T-cell (primary cell): ENCODE measurements at regions not wholly inside any gene's neighbourhood (a gene's known extent, or its start where the extent isn't known, plus 50 kb on each side); places are given as distances from the start of the nearest gene placed in this dataset.

Source experiments
- ATAC-seq, 4 experiments: fragments of 200-7000 bp in 3 of 4; fragments of 150-1000 bp in 1 of 4; cut with Tn5 transposase; replicated peaks in 1 of 4; 1 replicate in 3 of 4; 2 replicates in 1 of 4; pipeline ENCODE4 v1.10.0; 2021; ENCODE audit warnings: moderate library complexity in 3 of 4, mild to moderate bottlenecking in 2 of 4, moderate number of reproducible peaks in 1 of 4
- CTCF ChIA-PET, 2 donors: fragments of 300-600 bp; sonication (Branson Sonifier 250); formaldehyde crosslinking; loops; one replicate each; lab custom pipeline; 2022; ENCODE audit warnings: antibody characterized with exemption in 2 of 2; lab: Charles Lee
- POLR2A ChIA-PET, 2 donors: fragments of 300-600 bp; sonication (Branson Sonifier 250); formaldehyde crosslinking; loops; one replicate each; lab custom pipeline; 2022; ENCODE audit warnings: antibody characterized with exemption in 2 of 2; lab: Charles Lee
- DNase-seq, 35 experiments: peaks; one replicate each; pipeline versions ENCODE4 v3.0.0 to v3.0.0-alpha.2; 2013 to 2023
- H3K27ac ChIP-seq: one replicate; pipeline ENCODE4 v1.5.1; 2013; ENCODE audit warnings: low read length
- H3K27me3 ChIP-seq, 2 experiments: replicated peaks in 1 of 2; 1 replicate in 1 of 2; 2 replicates in 1 of 2; pipeline versions ENCODE4 v1.6.1 to v1.7.0; 2013; ENCODE audit warnings: low read length in 1 of 2, mixed read lengths in 1 of 2; ENCODE audit not compliant: control insufficient read depth in 2 of 2, insufficient read depth in 2 of 2; ENCODE audit errors: extremely low read depth in 1 of 2
- H3K36me3 ChIP-seq, 2 donors: 1 replicate in 1 of 2; 2 replicates in 1 of 2; pipeline versions ENCODE4 v1.6.1 to v1.7.0; 2013; ENCODE audit warnings: low read length in 1 of 2; ENCODE audit not compliant: control insufficient read depth in 2 of 2, insufficient read depth in 1 of 2; ENCODE audit errors: extremely low read depth in 1 of 2
- H3K4me1 ChIP-seq, 2 experiments: 1 replicate in 1 of 2; 2 replicates in 1 of 2; pipeline versions ENCODE4 v1.6.1 to v1.7.0; 2013; ENCODE audit warnings: low read length in 2 of 2, mixed read lengths in 1 of 2; ENCODE audit not compliant: insufficient read depth in 2 of 2, control insufficient read depth in 1 of 2; ENCODE audit errors: extremely low read depth in 1 of 2
- H3K4me3 ChIP-seq, 2 donors: 1 replicate in 1 of 2; 2 replicates in 1 of 2; pipeline versions ENCODE4 v1.5.1 to v1.7.0; 2013; ENCODE audit warnings: mild to moderate bottlenecking in 2 of 2, low read length in 1 of 2, moderate library complexity in 1 of 2; ENCODE audit not compliant: control insufficient read depth in 1 of 2; ENCODE audit errors: extremely low read depth in 1 of 2
- H3K9me3 ChIP-seq: 2 replicates; pipeline ENCODE4 v1.7.0; 2013
- H3K27ac Mint-ChIP-seq, 2 donors: one replicate each; pipeline ENCODE4 v1.8.0; 2020 to 2021; ENCODE audit warnings: mild to moderate bottlenecking in 2 of 2, mixed read lengths in 2 of 2
- H3K27me3 Mint-ChIP-seq, 2 donors: one replicate each; pipeline ENCODE4 v1.8.0; 2021 to 2022; ENCODE audit warnings: mixed read lengths in 2 of 2
- H3K36me3 Mint-ChIP-seq: one replicate; pipeline ENCODE4 v1.8.0; 2021; ENCODE audit warnings: mixed read lengths
- H3K4me1 Mint-ChIP-seq, 3 donors: one replicate each; pipeline ENCODE4 v1.8.0; 2020 to 2022; ENCODE audit warnings: mixed read lengths in 3 of 3, mild to moderate bottlenecking in 1 of 3
- H3K4me3 Mint-ChIP-seq, 3 donors: one replicate each; pipeline ENCODE4 v1.8.0; 2020 to 2022; ENCODE audit warnings: mild to moderate bottlenecking in 3 of 3, mixed read lengths in 3 of 3, moderate library complexity in 3 of 3
- H3K9me3 Mint-ChIP-seq, 3 donors: one replicate each; pipeline ENCODE4 v1.8.0; 2020 to 2022; ENCODE audit warnings: mixed read lengths in 3 of 3
- WGBS: methylation state at CpG from one replicate; pipeline ENCODE4 v1.1.5; 2013; ENCODE audit warnings: missing lambda C conversion rate; ENCODE audit not compliant: insufficient coverage; 5-methylcytosine and 5-hydroxymethylcytosine counted together

- no CpG with 5 or more reads among the region's 2 CpGs for WGBS
- Histone ChIP-seq H3K4me1 (peaks cover 0 to 10% of the 10 kb centered on the region in 2 experiments), H3K4me3 (no peak overlapping the region), H3K27ac (no peak overlapping the region), H3K36me3 (no peaks in the 10 kb centered on the region), H3K9me3 (no peaks in the 10 kb centered on the region), H3K27me3 (no peaks in the 10 kb centered on the region)
- no peak overlapping the region for H3K4me3 Mint-ChIP-seq
- no peaks in the 10 kb centered on the region for H3K36me3 Mint-ChIP-seq
- no peak for DNase-seq
- H3K27ac Mint-ChIP-seq, result no peak overlapping the region
- no peak for ATAC-seq
- peaks cover 19 to 27% (median 27%) of the 10 kb centered on the region in 3 donors for H3K4me1 Mint-ChIP-seq
- CTCF ChIA-PET, result interaction anchor here (0.7 to 7.5 kb wide), 3 partner anchors 9 to 90 kb away, joined by 4 to 232 read pairs (median 6); no protein-coding TSS in a partner anchor
- POLR2A ChIA-PET, result no interaction called here
- no peaks in the 10 kb centered on the region for H3K27me3 Mint-ChIP-seq
- no peaks in the 10 kb centered on the region for H3K9me3 Mint-ChIP-seq
Observed at GRCh38 chr3:8327739-8328138, 173.9 kb upstream of the LMCD1 start.

GRCh38 chr3:8328967-8329366 lies 172.7 kb upstream of the LMCD1 start:
- H3K36me3 ChIP-seq, result no peaks in the 10 kb centered on the region
- WGBS, result 44% methylated on average over 2 of the region's 3 CpGs
- ATAC-seq (peak in 2 of 4 experiments; percentile 25 to 32), DNase-seq (peak in 5 of 35 experiments; percentile 4 to 16 (median 9))
- ChIA-PET CTCF (interaction anchor here in 1 of 2 donors (7.5 kb wide), 1 partner anchor 88 kb away, joined by 232 read pairs; no protein-coding TSS in a partner anchor), POLR2A (no interaction called here)
- H3K27ac ChIP-seq, result no peak overlapping the region
- no peaks in the 10 kb centered on the region for H3K27me3 ChIP-seq
- Mint-ChIP-seq H3K27me3 (no peaks in the 10 kb centered on the region), H3K4me1 (peaks cover 19 to 27% (median 27%) of the 10 kb centered on the region in 3 donors), H3K4me3 (no peak overlapping the region), H3K36me3 (no peaks in the 10 kb centered on the region), H3K9me3 (no peaks in the 10 kb centered on the region), H3K27ac (peak overlapping the region; percentile 5 to 13)
- peaks cover 0 to 10% of the 10 kb centered on the region in 2 experiments for H3K4me1 ChIP-seq
- H3K4me3 ChIP-seq, result no peak overlapping the region
- H3K9me3 ChIP-seq, result no peaks in the 10 kb centered on the region

GRCh38 chr3:8329598-8329997 lies 172.0 kb upstream of the LMCD1 start:
- no peak overlapping the region for H3K27ac ChIP-seq
- Mint-ChIP-seq H3K27me3 (no peaks in the 10 kb centered on the region), H3K4me3 (no peak overlapping the region), H3K9me3 (no peaks in the 10 kb centered on the region), H3K27ac (peak overlapping the region; percentile 1 to 21), H3K4me1 (peaks cover 19 to 27% (median 27%) of the 10 kb centered on the region in 3 donors), H3K36me3 (no peaks in the 10 kb centered on the region)
- no peaks in the 10 kb centered on the region for H3K9me3 ChIP-seq
- peaks cover 0 to 10% of the 10 kb centered on the region in 2 experiments for H3K4me1 ChIP-seq
- no peaks in the 10 kb centered on the region for H3K27me3 ChIP-seq
- ChIA-PET POLR2A (no interaction called here), CTCF (no interaction called here)
- H3K4me3 ChIP-seq, result no peak overlapping the region
- DNase-seq (no peak), ATAC-seq (no peak)
- no peaks in the 10 kb centered on the region for H3K36me3 ChIP-seq

- Histone ChIP-seq H3K36me3 (no peaks in the 10 kb centered on the region), H3K4me3 (no peak overlapping the region), H3K9me3 (no peaks in the 10 kb centered on the region), H3K4me1 (no peaks in the 10 kb centered on the region), H3K27ac (no peak overlapping the region), H3K27me3 (no peaks in the 10 kb centered on the region)
- Mint-ChIP-seq H3K4me3 (no peak overlapping the region), H3K27ac (no peak overlapping the region), H3K9me3 (no peaks in the 10 kb centered on the region), H3K4me1 (no peaks in the 10 kb centered on the region), H3K27me3 (peaks cover 0 to 4% of the 10 kb centered on the region in 2 donors), H3K36me3 (no peaks in the 10 kb centered on the region)
- ChIA-PET CTCF (no interaction called here), POLR2A (no interaction called here)
- peak in 1 of 35 experiments; percentile 25 for DNase-seq
- no CpG with 5 or more reads among the region's 8 CpGs for WGBS
- no peak for ATAC-seq
Observed at GRCh38 chr3:8336456-8336855, 165.2 kb upstream of the LMCD1 start.

- POLR2A ChIA-PET, result no interaction called here
- no peaks in the 10 kb centered on the region for H3K36me3 Mint-ChIP-seq
- H3K9me3 ChIP-seq, result no peaks in the 10 kb centered on the region
- no peaks in the 10 kb centered on the region for H3K9me3 Mint-ChIP-seq
- no peaks in the 10 kb centered on the region for H3K36me3 ChIP-seq
- H3K27ac ChIP-seq, result no peak overlapping the region
- no peaks in the 10 kb centered on the region for H3K4me1 Mint-ChIP-seq
- DNase-seq (no peak), ATAC-seq (no peak)
- H3K27ac Mint-ChIP-seq, result no peak overlapping the region
- H3K4me3 Mint-ChIP-seq, result no peak overlapping the region
- H3K27me3 ChIP-seq, result no peaks in the 10 kb centered on the region
- H3K4me1 ChIP-seq, result no peaks in the 10 kb centered on the region
- no CpG with 5 or more reads among the region's 2 CpGs for WGBS
- no peak overlapping the region for H3K4me3 ChIP-seq
- peaks cover 0 to 4% of the 10 kb centered on the region in 2 donors for H3K27me3 Mint-ChIP-seq
- CTCF ChIA-PET, result interaction anchor here in 1 of 2 donors (0.6 kb wide), 1 partner anchor 14 kb away, joined by 3 read pairs; no protein-coding TSS in a partner anchor
Observed at GRCh38 chr3:8338424-8338823, 163.2 kb upstream of the LMCD1 start.

- H3K36me3 Mint-ChIP-seq, result peaks cover 6% of the 10 kb centered on the region
- H3K4me1 Mint-ChIP-seq, result no peaks in the 10 kb centered on the region
- ChIA-PET POLR2A (no interaction called here), CTCF (interaction anchor here in 1 of 2 donors (0.6 to 0.7 kb wide), 2 partner anchors 16 to 135 kb away, joined by 3 read pairs; no protein-coding TSS in a partner anchor)
- H3K27ac Mint-ChIP-seq, result no peak overlapping the region
- DNase-seq (no peak), ATAC-seq (no peak)
- peaks cover 7 to 26% (median 7%) of the 10 kb centered on the region in 3 donors for H3K9me3 Mint-ChIP-seq
- no peaks in the 10 kb centered on the region for H3K27me3 ChIP-seq
- H3K9me3 ChIP-seq, result peaks cover 4% of the 10 kb centered on the region
- H3K4me1 ChIP-seq, result no peaks in the 10 kb centered on the region
- H3K27me3 Mint-ChIP-seq, result peaks cover 0 to 4% of the 10 kb centered on the region in 2 donors
- no peak overlapping the region for H3K27ac ChIP-seq
- H3K36me3 ChIP-seq, result no peaks in the 10 kb centered on the region
- no peak overlapping the region for H3K4me3 ChIP-seq
- H3K4me3 Mint-ChIP-seq, result no peak overlapping the region
- 80% methylated on average over 1 of the region's 7 CpGs for WGBS
Observed at GRCh38 chr3:8341821-8342247, 159.8 kb upstream of the LMCD1 start.
